OCI-LY3 (cell line): ENCODE measurements at regions not wholly inside any gene's neighbourhood (a gene's known extent, or its start where the extent isn't known, plus 50 kb on each side); places are given as distances from the start of the nearest gene placed in this dataset.

Experiments
- EZH2phosphoT487 ChIP-seq: fragments of 200-600 bp; shearing (Covaris generic); IDR thresholded peaks from 2 replicates; pipeline ENCODE4 v1.6.1; 2018; ENCODE audit warnings: antibody characterized with exemption, mixed run types, low read depth
- TF ChIP-seq, protein P1 (sequence below): fragments of 200-600, 300-600 bp; sonication (generic); IDR thresholded peaks from 2 replicates; pipeline ENCODE4 v1.5.1; 2014; ENCODE audit warnings: antibody characterized with exemption, low read length, low read depth

DNA sequence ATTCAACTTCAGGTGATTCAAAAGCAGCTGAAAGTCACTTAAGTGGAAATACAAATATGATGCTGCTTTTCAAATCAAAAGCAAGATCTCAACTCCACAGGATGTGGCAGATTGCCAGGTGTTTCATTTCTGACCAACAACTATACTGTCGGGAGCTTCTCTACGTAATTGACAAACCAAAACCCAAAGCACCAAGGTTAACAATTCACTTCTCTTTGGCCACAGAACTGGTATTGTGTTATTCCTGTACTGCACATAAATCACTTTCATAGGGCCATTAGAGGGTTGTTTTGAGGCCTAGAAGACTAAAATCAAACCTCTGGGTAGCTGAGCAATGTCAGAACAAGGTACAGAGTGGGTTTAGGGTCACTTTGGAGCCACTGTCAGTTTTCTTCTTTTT, 169.7 kb downstream of the HAO1 start:
- TF ChIP-seq, protein P1, sequence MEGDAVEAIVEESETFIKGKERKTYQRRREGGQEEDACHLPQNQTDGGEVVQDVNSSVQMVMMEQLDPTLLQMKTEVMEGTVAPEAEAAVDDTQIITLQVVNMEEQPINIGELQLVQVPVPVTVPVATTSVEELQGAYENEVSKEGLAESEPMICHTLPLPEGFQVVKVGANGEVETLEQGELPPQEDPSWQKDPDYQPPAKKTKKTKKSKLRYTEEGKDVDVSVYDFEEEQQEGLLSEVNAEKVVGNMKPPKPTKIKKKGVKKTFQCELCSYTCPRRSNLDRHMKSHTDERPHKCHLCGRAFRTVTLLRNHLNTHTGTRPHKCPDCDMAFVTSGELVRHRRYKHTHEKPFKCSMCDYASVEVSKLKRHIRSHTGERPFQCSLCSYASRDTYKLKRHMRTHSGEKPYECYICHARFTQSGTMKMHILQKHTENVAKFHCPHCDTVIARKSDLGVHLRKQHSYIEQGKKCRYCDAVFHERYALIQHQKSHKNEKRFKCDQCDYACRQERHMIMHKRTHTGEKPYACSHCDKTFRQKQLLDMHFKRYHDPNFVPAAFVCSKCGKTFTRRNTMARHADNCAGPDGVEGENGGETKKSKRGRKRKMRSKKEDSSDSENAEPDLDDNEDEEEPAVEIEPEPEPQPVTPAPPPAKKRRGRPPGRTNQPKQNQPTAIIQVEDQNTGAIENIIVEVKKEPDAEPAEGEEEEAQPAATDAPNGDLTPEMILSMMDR = no peak
- TF ChIP-seq EZH2phosphoT487 = no peak
